ENCODE measurements at regions not wholly inside any gene's neighbourhood (a gene's known extent, or its start where the extent isn't known, plus 50 kb on each side); places are given as distances from the start of the nearest gene placed in this dataset.

- DNase-seq (ENCODE audit: low read depth in 2 of 2) = no peak
These were observed 225.3 kb downstream of the MRPL39 start for GRCh38 chr21:25381936-25382452.

GRCh38 chr21:25375675-25376074 lies 231.6 kb downstream of the MRPL39 start:
- no peak for DNase-seq (ENCODE audit: low read depth in 2 of 2)

- no peak for DNase-seq (ENCODE audit: low read depth in 2 of 2)
These were observed 233.9 kb downstream of the MRPL39 start for GRCh38 chr21:25373126-25374082.

GRCh38 chr21:25371841-25372425 lies 235.3 kb downstream of the MRPL39 start:
- DNase-seq (ENCODE audit: low read depth in 2 of 2) = no peak

- no peak for DNase-seq (ENCODE audit: low read depth in 2 of 2)
These were observed 237.0 kb downstream of the MRPL39 start for GRCh38 chr21:25370311-25370744.

- no peak for DNase-seq (ENCODE audit: low read depth in 2 of 2)
These were observed 237.6 kb downstream of the MRPL39 start for GRCh38 chr21:25369524-25370300.

GRCh38 chr21:25368531-25368930 lies 238.8 kb downstream of the MRPL39 start:
- no peak for DNase-seq (ENCODE audit: low read depth in 2 of 2)

- no peak for DNase-seq (ENCODE audit: low read depth in 2 of 2)
These were observed 241.2 kb downstream of the MRPL39 start for GRCh38 chr21:25366116-25366515.

- no peak for DNase-seq (ENCODE audit: low read depth in 2 of 2)
These were observed 244.7 kb downstream of the MRPL39 start for GRCh38 chr21:25362375-25363267.

GRCh38 chr21:25361765-25362164 lies 245.5 kb downstream of the MRPL39 start:
- no peak for DNase-seq (ENCODE audit: low read depth in 2 of 2)

GRCh38 chr21:25361097-25361496 lies 246.2 kb downstream of the MRPL39 start:
- no peak for DNase-seq (ENCODE audit: low read depth in 2 of 2)

GRCh38 chr21:25360593-25360992 lies 246.7 kb downstream of the MRPL39 start:
- DNase-seq (ENCODE audit: low read depth in 2 of 2) = no peak

GRCh38 chr21:25359724-25360123 lies 247.6 kb downstream of the MRPL39 start:
- DNase-seq (ENCODE audit: low read depth in 2 of 2) = no peak

GRCh38 chr21:25350056-25350455 lies 257.2 kb downstream of the MRPL39 start:
- no peak for DNase-seq (ENCODE audit: low read depth in 2 of 2)

- DNase-seq (ENCODE audit: low read depth in 2 of 2) = no peak
These were observed 263.3 kb downstream of the MRPL39 start for GRCh38 chr21:25343774-25344545.

- no peak for DNase-seq (ENCODE audit: low read depth in 2 of 2)
These were observed 264.5 kb downstream of the MRPL39 start for GRCh38 chr21:25342816-25343215.

GRCh38 chr21:25341981-25342380 lies 265.3 kb downstream of the MRPL39 start:
- no peak for DNase-seq (ENCODE audit: low read depth in 2 of 2)

- DNase-seq (ENCODE audit: low read depth in 2 of 2) = no peak
These were observed 268.9 kb downstream of the MRPL39 start for GRCh38 chr21:25338415-25338814.

- DNase-seq (ENCODE audit: low read depth in 2 of 2) = no peak
These were observed 273.1 kb downstream of the MRPL39 start for GRCh38 chr21:25334046-25334730.

GRCh38 chr21:25331286-25331685 lies 276.0 kb downstream of the MRPL39 start:
- DNase-seq (ENCODE audit: low read depth in 2 of 2) = no peak
